IMR-90 (cell line): ENCODE measurements at regions not wholly inside any gene's neighbourhood (a gene's known extent, or its start where the extent isn't known, plus 50 kb on each side); places are given as distances from the start of the nearest gene placed in this dataset.

ENCODE experiments used
- ATAC-seq: fragments of 200-7000 bp; cut with Tn5 transposase; 2 replicates; pipeline ENCODE4 v1.9.1; 2020; ENCODE audit warnings: low read depth, mild to moderate bottlenecking, moderate library complexity
- BruUV-seq: library from RNA; stranded (reverse); fragments of 400-500 nt; replicated peaks from 2 replicates; lab custom pipeline; 2021; lab: Mats Ljungman, UMichigan
- CTCF ChIA-PET: fragments of 300-600 bp; formaldehyde crosslinking; extraction: SDS; loops from one replicate; lab custom pipeline; 2021; ENCODE audit warnings: antibody characterized with exemption; lab: Yijun Ruan, JAX
- POLR2A ChIA-PET: fragments of 300-600 bp; sonication (Branson Sonifier 250); formaldehyde crosslinking; loops from one replicate; lab custom pipeline; 2022; ENCODE audit warnings: antibody characterized with exemption; ENCODE audit not compliant: unreplicated experiment; lab: Charles Lee
- DNase-seq: peaks from one replicate; pipeline ENCODE4 v3.0.0; 2013
- H2AFZ ChIP-seq: replicated peaks from 2 replicates; pipeline ENCODE3; 2013; ENCODE audit warnings: low read length, mild to moderate bottlenecking; ENCODE audit not compliant: poor library complexity
- H2AK5ac ChIP-seq: 2 replicates; pipeline ENCODE4 v1.6.1; 2013; ENCODE audit warnings: low read depth, low read length, inconsistent platforms
- H2AK9ac ChIP-seq: replicated peaks from 2 replicates; pipeline ENCODE3; 2013; ENCODE audit warnings: mild to moderate bottlenecking, low read depth, low read length, moderate library complexity; ENCODE audit not compliant: poor library complexity
- H2BK120ac ChIP-seq: 2 replicates; pipeline ENCODE4 v1.6.1; 2013; ENCODE audit warnings: low read depth, low read length, inconsistent platforms
- H2BK15ac ChIP-seq: 3 replicates; pipeline ENCODE4 v1.6.1; 2013; ENCODE audit warnings: low read depth, low read length, inconsistent platforms
- H2BK20ac ChIP-seq: 2 replicates; pipeline ENCODE4 v1.6.1; 2013; ENCODE audit warnings: low read depth, mild to moderate bottlenecking, inconsistent platforms, low read length, moderate library complexity
- H2BK5ac ChIP-seq: 2 replicates; pipeline ENCODE4 v1.6.1; 2013; ENCODE audit warnings: mild to moderate bottlenecking, low read depth, low read length, inconsistent platforms; ENCODE audit not compliant: poor library complexity, severe bottlenecking
- H3K14ac ChIP-seq: replicated peaks from 2 replicates; pipeline ENCODE4 v1.6.1; 2013; ENCODE audit warnings: low read depth, low read length, inconsistent platforms
- H3K18ac ChIP-seq: 2 replicates; pipeline ENCODE4 v1.6.1; 2013; ENCODE audit warnings: low read depth, low read length, control low read depth
- H3K23ac ChIP-seq: 2 replicates; pipeline ENCODE4 v1.6.1; 2013; ENCODE audit warnings: low read depth, low read length, inconsistent platforms
- H3K27ac ChIP-seq: 2 replicates; pipeline ENCODE4 v1.5.1; 2013; ENCODE audit warnings: mild to moderate bottlenecking, control low read depth, low read length; ENCODE audit not compliant: insufficient read depth
- H3K27me3 ChIP-seq: 2 replicates; pipeline ENCODE4 v1.6.1; 2013; ENCODE audit warnings: low read length; ENCODE audit not compliant: control insufficient read depth, insufficient read depth
- H3K36me3 ChIP-seq: 2 replicates; pipeline ENCODE4 v1.6.1; 2013; ENCODE audit warnings: low read length, mixed read lengths; ENCODE audit not compliant: control insufficient read depth, insufficient read depth
- H3K4ac ChIP-seq: 2 replicates; pipeline ENCODE4 v1.6.1; 2013; ENCODE audit warnings: low read depth, low read length, inconsistent platforms
- H3K4me1 ChIP-seq: 2 replicates; pipeline ENCODE4 v1.6.1; 2013; ENCODE audit warnings: low read length, mixed read lengths; ENCODE audit not compliant: control insufficient read depth, insufficient read depth
- H3K4me2 ChIP-seq: 2 replicates; pipeline ENCODE4 v1.6.1; 2013; ENCODE audit warnings: low read depth, mild to moderate bottlenecking, control low read depth, low read length, moderate library complexity
- H3K4me3 ChIP-seq: 2 replicates; pipeline ENCODE4 v1.5.1; 2013; ENCODE audit warnings: low read depth, mild to moderate bottlenecking, control low read depth, low read length, moderate library complexity; ENCODE audit not compliant: insufficient read depth
- H3K56ac ChIP-seq: 2 replicates; pipeline ENCODE4 v1.6.1; 2013; ENCODE audit warnings: low read length, inconsistent platforms; ENCODE audit not compliant: insufficient read depth; ENCODE audit errors: extremely low read depth
- H3K79me1 ChIP-seq, 2 experiments: 2 replicates each; pipeline ENCODE4 v1.6.1; 2013; ENCODE audit warnings: low read length in 2 of 2, inconsistent platforms in 1 of 2, low read depth in 1 of 2
- H3K9ac ChIP-seq: 2 replicates; pipeline ENCODE4 v1.6.1; 2013; ENCODE audit warnings: low read depth, low read length, control low read depth
- H3K9me1 ChIP-seq: 2 replicates; pipeline ENCODE4 v1.6.1; 2013; ENCODE audit warnings: low read length, inconsistent platforms; ENCODE audit not compliant: insufficient read depth
- H3K9me3 ChIP-seq: 2 replicates; pipeline ENCODE4 v1.6.1; 2013; ENCODE audit warnings: low read length; ENCODE audit not compliant: control insufficient read depth, insufficient read depth
- H4K20me1 ChIP-seq: 2 replicates; pipeline ENCODE4 v1.6.1; 2013; ENCODE audit warnings: low read length, inconsistent platforms; ENCODE audit not compliant: insufficient read depth
- H4K5ac ChIP-seq: 2 replicates; pipeline ENCODE4 v1.6.1; 2013; ENCODE audit warnings: mild to moderate bottlenecking, low read depth, low read length, control low read depth
- H4K8ac ChIP-seq, 2 experiments: 2 replicates each; pipeline ENCODE4 v1.6.1; 2013; ENCODE audit warnings: low read depth in 2 of 2, low read length in 2 of 2, control low read depth in 1 of 2, inconsistent platforms in 1 of 2
- H4K91ac ChIP-seq: 2 replicates; pipeline ENCODE4 v1.6.1; 2013; ENCODE audit warnings: low read depth, low read length, inconsistent platforms; ENCODE audit not compliant: insufficient read depth
- BHLHE40 ChIP-seq: fragments of 150-350 bp; IDR thresholded peaks from 2 replicates; pipeline ENCODE4 v1.6.1; 2016; ENCODE audit warnings: mild to moderate bottlenecking, low read depth, low read length
- CHD1 ChIP-seq: IDR thresholded peaks from 2 replicates; pipeline ENCODE4 v1.6.1; 2012; ENCODE audit warnings: low read depth, low read length, improper control_type of control experiment
- FOS ChIP-seq: fragments of 150-350 bp; IDR thresholded peaks from 2 replicates; pipeline ENCODE4 v1.6.1; 2016; ENCODE audit warnings: low read depth, low read length
- MAFK ChIP-seq: IDR thresholded peaks from 2 replicates; pipeline ENCODE4 v1.6.1; 2012; ENCODE audit warnings: low read depth, low read length, improper control_type of control experiment
- NFE2L2 ChIP-seq: fragments of 150-350 bp; IDR thresholded peaks from 2 replicates; pipeline ENCODE4 v1.6.1; 2016; ENCODE audit warnings: low read depth, mild to moderate bottlenecking, low read length
- POLR2A ChIP-seq: IDR thresholded peaks from 2 replicates; pipeline ENCODE4 v1.6.1; 2012; ENCODE audit warnings: mild to moderate bottlenecking, low read depth, low read length
- RAD21 ChIP-seq: IDR thresholded peaks from 2 replicates; pipeline ENCODE4 v1.6.1; 2012; ENCODE audit warnings: low read length, improper control_type of control experiment
- RFX5 ChIP-seq: IDR thresholded peaks from 2 replicates; pipeline ENCODE4 v1.8.0; 2012; ENCODE audit warnings: low read depth, mild to moderate bottlenecking, low read length, moderate library complexity
- WGBS, 2 experiments: methylation state at CpG; one replicate each; pipeline versions ENCODE4 v1.1.5 to v1.1.7; 2013; ENCODE audit warnings: missing lambda C conversion rate in 2 of 2; ENCODE audit not compliant: insufficient read length in 1 of 2; ENCODE audit errors: extremely low coverage in 2 of 2; 5-methylcytosine and 5-hydroxymethylcytosine counted together
- dilution Hi-C: fragments of 300-500 bp; cut with HindIII; formaldehyde crosslinking; loops from one replicate; pipeline ENCODE4 v1.14.3; 2018; ENCODE audit warnings: low sequenced_read_pairs; ENCODE audit not compliant: unreplicated experiment
- in situ Hi-C: fragments of 300-500 bp; cut with MboI; formaldehyde crosslinking; loops from 3 replicates; pipeline ENCODE4 v1.14.3; 2019; ENCODE audit warnings: low sequenced_read_pairs, inconsistent platforms, mixed read lengths
- intact Hi-C: fragments of 100-400 bp; cut with micrococcal nuclease; formaldehyde crosslinking; loops from 2 replicates; pipeline ENCODE4 v1.10.0; 2022
- TF ChIP-seq, protein P1 (sequence below): conservative IDR thresholded peaks from 2 replicates; pipeline ENCODE4 v1.5.1; 2012; ENCODE audit warnings: mild to moderate bottlenecking, low read depth, low read length, improper control_type of control experiment

DNA sequence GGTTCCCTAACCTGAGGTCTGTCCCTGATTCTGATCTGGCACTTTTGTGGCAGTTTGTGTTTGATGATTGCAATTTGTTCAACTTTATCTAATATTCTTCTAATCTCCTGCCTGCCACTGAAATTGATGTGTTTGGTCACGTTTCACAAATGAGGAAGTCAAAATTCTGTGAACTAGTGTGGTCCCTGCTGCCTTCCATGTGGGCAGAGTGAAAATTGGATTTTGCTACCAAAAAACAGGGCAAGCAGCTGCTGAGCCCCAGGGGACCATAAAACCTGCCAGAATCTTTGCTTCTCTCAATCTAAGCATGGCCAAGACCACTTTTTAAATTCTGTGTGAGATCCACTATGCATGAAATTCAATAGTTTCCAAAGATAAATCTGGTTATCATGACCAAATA, 195.5 kb upstream of the CYRIA start:
- TF ChIP-seq, protein P1, sequence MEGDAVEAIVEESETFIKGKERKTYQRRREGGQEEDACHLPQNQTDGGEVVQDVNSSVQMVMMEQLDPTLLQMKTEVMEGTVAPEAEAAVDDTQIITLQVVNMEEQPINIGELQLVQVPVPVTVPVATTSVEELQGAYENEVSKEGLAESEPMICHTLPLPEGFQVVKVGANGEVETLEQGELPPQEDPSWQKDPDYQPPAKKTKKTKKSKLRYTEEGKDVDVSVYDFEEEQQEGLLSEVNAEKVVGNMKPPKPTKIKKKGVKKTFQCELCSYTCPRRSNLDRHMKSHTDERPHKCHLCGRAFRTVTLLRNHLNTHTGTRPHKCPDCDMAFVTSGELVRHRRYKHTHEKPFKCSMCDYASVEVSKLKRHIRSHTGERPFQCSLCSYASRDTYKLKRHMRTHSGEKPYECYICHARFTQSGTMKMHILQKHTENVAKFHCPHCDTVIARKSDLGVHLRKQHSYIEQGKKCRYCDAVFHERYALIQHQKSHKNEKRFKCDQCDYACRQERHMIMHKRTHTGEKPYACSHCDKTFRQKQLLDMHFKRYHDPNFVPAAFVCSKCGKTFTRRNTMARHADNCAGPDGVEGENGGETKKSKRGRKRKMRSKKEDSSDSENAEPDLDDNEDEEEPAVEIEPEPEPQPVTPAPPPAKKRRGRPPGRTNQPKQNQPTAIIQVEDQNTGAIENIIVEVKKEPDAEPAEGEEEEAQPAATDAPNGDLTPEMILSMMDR, result no peak
- TF ChIP-seq RAD21, result no peak
- TF ChIP-seq NFE2L2, result no peak
- no peak for TF ChIP-seq RFX5
- no peak for TF ChIP-seq FOS
- no peak for TF ChIP-seq POLR2A
- TF ChIP-seq CHD1, result no peak
- TF ChIP-seq MAFK, result no peak
- TF ChIP-seq BHLHE40, result no peak
- CTCF ChIA-PET, result interaction anchor here (0.6 kb wide), 1 partner anchor 366 kb away, joined by 9 read pairs; no protein-coding TSS in a partner anchor
- no peak for ATAC-seq
- no peak for DNase-seq
- Histone ChIP-seq H4K5ac (no peak overlapping the region), H3K9ac (no peak overlapping the region), H2AK9ac (no peak overlapping the region), H3K4me3 (no peak overlapping the region), H2AFZ (no peak overlapping the region), H3K79me1 (no peaks in the 10 kb centered on the region), H3K4me2 (no peak overlapping the region), H3K36me3 (no peaks in the 10 kb centered on the region), H2BK5ac (no peak overlapping the region), H3K23ac (no peak overlapping the region), H3K18ac (no peak overlapping the region), H2BK15ac (no peak overlapping the region), H3K27me3 (no peaks in the 10 kb centered on the region), H4K91ac (no peak overlapping the region), H3K4me1 (no peaks in the 10 kb centered on the region), H3K27ac (no peak overlapping the region), H4K8ac (no peak overlapping the region), H3K9me3 (no peaks in the 10 kb centered on the region), H3K56ac (no peak overlapping the region), H2BK20ac (no peak overlapping the region), H4K20me1 (no peaks in the 10 kb centered on the region), H2AK5ac (no peak overlapping the region), H3K9me1 (no peaks in the 10 kb centered on the region), H3K4ac (no peak overlapping the region), H2BK120ac (no peak overlapping the region), H3K14ac (no peak overlapping the region)
- WGBS, 2 experiments, result no CpG with 5 or more reads among the region's 1 CpG
- POLR2A ChIA-PET, result no interaction called here
- intact Hi-C loops (no loop called here), dilution Hi-C loops (no loop called here), in situ Hi-C loops (no loop called here)
- no TSS peak for BruUV-seq
